Activated T-helper 1 cell treated with anti-CD3 and anti-CD28 coated beads, Interleukin-12 subunit alpha, Interleukin-12 subunit beta, Interleukin-2, Interleukin-4 antibody, amounts not matched to agents 30 ng/mL and 10 ng/mL and 1 ng/mL, durations not matched to agents 14 hours and 24 hours and 36 hours (primary cell): ENCODE measurements at regions not wholly inside any gene's neighbourhood (a gene's known extent, or its start where the extent isn't known, plus 50 kb on each side); places are given as distances from the start of the nearest gene placed in this dataset.

Experiments
- DNase-seq: peaks from one replicate; pipeline ENCODE4 v3.0.0; 2021; ENCODE audit warnings: low spot score
- H3K27ac Mint-ChIP-seq: one replicate; pipeline ENCODE4 v1.8.0; 2021; ENCODE audit warnings: mild to moderate bottlenecking, mixed read lengths
- H3K27me3 Mint-ChIP-seq: one replicate; pipeline ENCODE4 v1.8.0; 2022; ENCODE audit warnings: mild to moderate bottlenecking, moderate library complexity, mixed read lengths; ENCODE audit not compliant: insufficient read depth
- H3K36me3 Mint-ChIP-seq: one replicate; pipeline ENCODE4 v1.8.0; 2021; ENCODE audit warnings: low read depth, mixed read lengths
- H3K4me1 Mint-ChIP-seq: one replicate; pipeline ENCODE4 v1.8.0; 2021; ENCODE audit warnings: low read depth, mixed read lengths
- H3K4me3 Mint-ChIP-seq: one replicate; pipeline ENCODE4 v1.8.0; 2021; ENCODE audit warnings: mild to moderate bottlenecking, moderate library complexity, mixed read lengths
- H3K9me3 Mint-ChIP-seq: one replicate; pipeline ENCODE4 v1.8.0; 2021; ENCODE audit warnings: mixed read lengths
- intact Hi-C: fragments of 100-400 bp; cut with micrococcal nuclease; formaldehyde crosslinking; loops from one replicate; pipeline ENCODE4 v1.15.1; 2024

GRCh38 chr20:60715172-60715571 is 536.9 kb upstream of the CDH4 start:
- Mint-ChIP-seq H3K27ac (no peak overlapping the region), H3K4me1 (no peaks in the 10 kb centered on the region), H3K27me3 (peaks cover 2% of the 10 kb centered on the region), H3K4me3 (no peak overlapping the region), H3K9me3 (no peaks in the 10 kb centered on the region), H3K36me3 (no peaks in the 10 kb centered on the region)
- DNase-seq = no peak
- intact Hi-C loops = no loop called here

- H3K36me3 Mint-ChIP-seq = no peaks in the 10 kb centered on the region
- H3K4me1 Mint-ChIP-seq = no peaks in the 10 kb centered on the region
- no peak for DNase-seq
- intact Hi-C loops = no loop called here
- no peak overlapping the region for H3K27ac Mint-ChIP-seq
- no peak overlapping the region for H3K4me3 Mint-ChIP-seq
- no peaks in the 10 kb centered on the region for H3K9me3 Mint-ChIP-seq
- H3K27me3 Mint-ChIP-seq = peaks cover 2% of the 10 kb centered on the region
These were observed 533.1 kb upstream of the CDH4 start for GRCh38 chr20:60718743-60719480.

GRCh38 chr20:60725311-60725906 is 526.7 kb upstream of the CDH4 start:
- H3K27me3 Mint-ChIP-seq = no peaks in the 10 kb centered on the region
- DNase-seq = no peak
- intact Hi-C loops = no loop called here
- H3K36me3 Mint-ChIP-seq = no peaks in the 10 kb centered on the region
- H3K4me3 Mint-ChIP-seq = no peak overlapping the region
- peaks cover 3% of the 10 kb centered on the region for H3K9me3 Mint-ChIP-seq
- H3K27ac Mint-ChIP-seq = no peak overlapping the region
- no peaks in the 10 kb centered on the region for H3K4me1 Mint-ChIP-seq

GRCh38 chr20:60727425-60727824 is 524.6 kb upstream of the CDH4 start:
- peaks cover 3% of the 10 kb centered on the region for H3K9me3 Mint-ChIP-seq
- H3K4me1 Mint-ChIP-seq = no peaks in the 10 kb centered on the region
- intact Hi-C loops = no loop called here
- H3K27ac Mint-ChIP-seq = no peak overlapping the region
- no peak for DNase-seq
- H3K36me3 Mint-ChIP-seq = no peaks in the 10 kb centered on the region
- H3K27me3 Mint-ChIP-seq = no peaks in the 10 kb centered on the region
- no peak overlapping the region for H3K4me3 Mint-ChIP-seq

GRCh38 chr20:60728705-60729104 is 523.4 kb upstream of the CDH4 start:
- Mint-ChIP-seq H3K4me3 (no peak overlapping the region), H3K36me3 (no peaks in the 10 kb centered on the region), H3K27me3 (no peaks in the 10 kb centered on the region), H3K27ac (no peak overlapping the region), H3K4me1 (no peaks in the 10 kb centered on the region), H3K9me3 (peaks cover 3% of the 10 kb centered on the region)
- intact Hi-C loops = no loop called here
- no peak for DNase-seq

GRCh38 chr20:60729135-60729900 is 522.7 kb upstream of the CDH4 start:
- Mint-ChIP-seq H3K27ac (no peak overlapping the region), H3K36me3 (no peaks in the 10 kb centered on the region), H3K9me3 (peaks cover 3% of the 10 kb centered on the region), H3K4me1 (no peaks in the 10 kb centered on the region), H3K27me3 (no peaks in the 10 kb centered on the region), H3K4me3 (no peak overlapping the region)
- no peak for DNase-seq
- intact Hi-C loops = no loop called here

- Mint-ChIP-seq H3K36me3 (no peaks in the 10 kb centered on the region), H3K4me1 (no peaks in the 10 kb centered on the region), H3K4me3 (no peak overlapping the region), H3K27ac (no peak overlapping the region), H3K9me3 (peaks cover 3% of the 10 kb centered on the region), H3K27me3 (no peaks in the 10 kb centered on the region)
- no peak for DNase-seq
- intact Hi-C loops = no loop called here
These were observed 519.7 kb upstream of the CDH4 start for GRCh38 chr20:60732322-60732721.

GRCh38 chr20:60748086-60748485 is 504.0 kb upstream of the CDH4 start:
- H3K36me3 Mint-ChIP-seq = no peaks in the 10 kb centered on the region
- DNase-seq = no peak
- no peak overlapping the region for H3K27ac Mint-ChIP-seq
- no peak overlapping the region for H3K4me3 Mint-ChIP-seq
- no peaks in the 10 kb centered on the region for H3K27me3 Mint-ChIP-seq
- intact Hi-C loops = no loop called here
- H3K9me3 Mint-ChIP-seq = no peaks in the 10 kb centered on the region
- H3K4me1 Mint-ChIP-seq = no peaks in the 10 kb centered on the region

- H3K4me3 Mint-ChIP-seq = no peak overlapping the region
- no peak overlapping the region for H3K27ac Mint-ChIP-seq
- no peak for DNase-seq
- no peaks in the 10 kb centered on the region for H3K36me3 Mint-ChIP-seq
- no peaks in the 10 kb centered on the region for H3K27me3 Mint-ChIP-seq
- intact Hi-C loops = no loop called here
- no peaks in the 10 kb centered on the region for H3K9me3 Mint-ChIP-seq
- H3K4me1 Mint-ChIP-seq = no peaks in the 10 kb centered on the region
These were observed 502.1 kb upstream of the CDH4 start for GRCh38 chr20:60749804-60750602.

GRCh38 chr20:60750909-60751308 is 501.2 kb upstream of the CDH4 start:
- no peak overlapping the region for H3K4me3 Mint-ChIP-seq

GRCh38 chr20:60751826-60752225 is 500.2 kb upstream of the CDH4 start:
- no peak for DNase-seq
- no peak overlapping the region for H3K27ac Mint-ChIP-seq
- no peaks in the 10 kb centered on the region for H3K9me3 Mint-ChIP-seq
- no peaks in the 10 kb centered on the region for H3K27me3 Mint-ChIP-seq
- no peaks in the 10 kb centered on the region for H3K4me1 Mint-ChIP-seq
- intact Hi-C loops = no loop called here
- no peaks in the 10 kb centered on the region for H3K36me3 Mint-ChIP-seq
- no peak overlapping the region for H3K4me3 Mint-ChIP-seq

More at GRCh38 chr20:60750909-60751308, 501.2 kb upstream of the CDH4 start:
- H3K4me1 Mint-ChIP-seq = no peaks in the 10 kb centered on the region
- H3K9me3 Mint-ChIP-seq = no peaks in the 10 kb centered on the region
- H3K27me3 Mint-ChIP-seq = no peaks in the 10 kb centered on the region
- no peak overlapping the region for H3K27ac Mint-ChIP-seq
- H3K36me3 Mint-ChIP-seq = no peaks in the 10 kb centered on the region
- no peak for DNase-seq
- intact Hi-C loops = no loop called here

GRCh38 chr20:60752741-60753420 is 499.2 kb upstream of the CDH4 start:
- no peak for DNase-seq
- Mint-ChIP-seq H3K4me1 (no peaks in the 10 kb centered on the region), H3K9me3 (no peaks in the 10 kb centered on the region), H3K27ac (no peak overlapping the region), H3K27me3 (no peaks in the 10 kb centered on the region), H3K4me3 (no peak overlapping the region), H3K36me3 (no peaks in the 10 kb centered on the region)
- intact Hi-C loops = no loop called here
